BE2C (cell line): ENCODE measurements at regions not wholly inside any gene's neighbourhood (a gene's known extent, or its start where the extent isn't known, plus 50 kb on each side); places are given as distances from the start of the nearest gene placed in this dataset.
"Not testable (repeated sequence)": the region's sequence is repeated elsewhere in the genome, so short reads cannot be mapped to it uniquely, and the experiment has no call there.

Experiments
- DNase-seq: peaks from one replicate; pipeline ENCODE4 v3.0.0-alpha.2; 2020
- H3K27me3 ChIP-seq: fragments of 250-450 bp; sonication (Bioruptor Pico); 2 replicates; pipeline ENCODE4 v1.5.1; 2020; ENCODE audit warnings: mild to moderate bottlenecking
- H3K36me3 ChIP-seq: fragments of 250-450 bp; sonication (Bioruptor Pico); 2 replicates; pipeline ENCODE4 v1.5.1; 2020; ENCODE audit warnings: mild to moderate bottlenecking
- H3K4me1 ChIP-seq: fragments of 250-450 bp; sonication (Bioruptor Pico); 2 replicates; pipeline ENCODE4 v1.5.1; 2020
- H3K4me3 ChIP-seq: 2 replicates; pipeline ENCODE4 v1.5.1; 2011; ENCODE audit warnings: low read depth, low read length
- H3K9me3 ChIP-seq: fragments of 250-450 bp; sonication (Bioruptor Pico); 2 replicates; pipeline ENCODE4 v1.5.1; 2020
- TF ChIP-seq, protein P1 (sequence below): IDR thresholded peaks from 2 replicates; pipeline ENCODE4 v1.5.1; 2012; ENCODE audit warnings: mild to moderate bottlenecking, low read depth, low read length

GRCh38 chr7:142528608-142529408 lies 220.5 kb upstream of the PRSS1 start:
- no peak for DNase-seq
- Histone ChIP-seq H3K36me3 (no peaks in the 10 kb centered on the region), H3K4me3 (no peak overlapping the region), H3K4me1 (no peaks in the 10 kb centered on the region), H3K9me3 (no peaks in the 10 kb centered on the region), H3K27me3 (no peaks in the 10 kb centered on the region)
- TF ChIP-seq, protein P1, sequence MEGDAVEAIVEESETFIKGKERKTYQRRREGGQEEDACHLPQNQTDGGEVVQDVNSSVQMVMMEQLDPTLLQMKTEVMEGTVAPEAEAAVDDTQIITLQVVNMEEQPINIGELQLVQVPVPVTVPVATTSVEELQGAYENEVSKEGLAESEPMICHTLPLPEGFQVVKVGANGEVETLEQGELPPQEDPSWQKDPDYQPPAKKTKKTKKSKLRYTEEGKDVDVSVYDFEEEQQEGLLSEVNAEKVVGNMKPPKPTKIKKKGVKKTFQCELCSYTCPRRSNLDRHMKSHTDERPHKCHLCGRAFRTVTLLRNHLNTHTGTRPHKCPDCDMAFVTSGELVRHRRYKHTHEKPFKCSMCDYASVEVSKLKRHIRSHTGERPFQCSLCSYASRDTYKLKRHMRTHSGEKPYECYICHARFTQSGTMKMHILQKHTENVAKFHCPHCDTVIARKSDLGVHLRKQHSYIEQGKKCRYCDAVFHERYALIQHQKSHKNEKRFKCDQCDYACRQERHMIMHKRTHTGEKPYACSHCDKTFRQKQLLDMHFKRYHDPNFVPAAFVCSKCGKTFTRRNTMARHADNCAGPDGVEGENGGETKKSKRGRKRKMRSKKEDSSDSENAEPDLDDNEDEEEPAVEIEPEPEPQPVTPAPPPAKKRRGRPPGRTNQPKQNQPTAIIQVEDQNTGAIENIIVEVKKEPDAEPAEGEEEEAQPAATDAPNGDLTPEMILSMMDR: no peak

- TF ChIP-seq, protein P1: no peak
- Histone ChIP-seq H3K9me3 (no peaks in the 10 kb centered on the region), H3K27me3 (no peaks in the 10 kb centered on the region), H3K4me1 (no peaks in the 10 kb centered on the region), H3K36me3 (no peaks in the 10 kb centered on the region), H3K4me3 (no peak overlapping the region)
- DNase-seq: no peak
Observed at GRCh38 chr7:142523821-142524460, 225.3 kb upstream of the PRSS1 start.

DNA sequence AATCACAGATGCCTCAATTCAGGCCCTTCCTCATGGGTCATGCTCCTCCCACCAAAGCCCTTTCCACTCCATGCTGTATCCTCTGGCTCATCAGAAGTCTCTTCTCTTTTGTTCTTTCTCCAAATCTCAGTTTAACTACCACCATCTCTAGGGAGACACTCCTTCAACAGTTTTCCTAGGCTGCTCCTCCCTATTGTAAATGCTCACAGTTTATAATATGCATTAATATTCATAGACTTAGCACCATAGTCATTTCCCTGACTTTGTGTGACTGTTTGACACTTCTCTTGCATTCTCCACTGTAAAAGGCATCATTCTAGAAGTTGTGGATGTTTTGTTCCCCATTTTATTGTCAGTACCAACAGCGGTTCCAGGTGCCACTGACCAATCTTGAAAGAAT lies 226.5 kb upstream of the PRSS1 start:
- no peak for DNase-seq
- TF ChIP-seq, protein P1: no peak
- no peak overlapping the region for H3K4me3 ChIP-seq
- no peaks in the 10 kb centered on the region for H3K4me1 ChIP-seq
- no peaks in the 10 kb centered on the region for H3K9me3 ChIP-seq
- no peaks in the 10 kb centered on the region for H3K27me3 ChIP-seq
- H3K36me3 ChIP-seq: no peaks in the 10 kb centered on the region

GRCh38 chr7:142520885-142521284 lies 228.4 kb upstream of the PRSS1 start:
- not testable (repeated sequence) for DNase-seq
- TF ChIP-seq, protein P1: peak; percentile 32

DNA sequence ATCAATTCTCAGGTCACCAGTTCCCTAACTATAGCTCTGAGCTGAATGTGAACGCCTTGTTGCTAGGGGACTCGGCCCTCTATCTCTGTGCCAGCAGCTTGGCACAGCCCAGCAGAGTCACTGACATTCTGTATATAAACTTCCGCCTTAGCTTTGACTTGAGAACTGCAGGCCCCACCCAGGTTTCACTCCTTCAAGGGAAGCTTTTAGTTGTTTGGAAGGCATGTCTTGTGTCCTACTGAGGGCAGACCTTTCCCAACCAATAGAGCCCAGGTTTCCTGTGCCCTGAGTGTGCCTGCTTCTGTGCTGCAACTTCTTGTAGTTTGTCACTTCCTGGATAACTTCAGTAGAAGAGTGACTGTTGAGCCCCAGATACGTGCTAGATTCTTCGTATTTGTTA lies 228.8 kb upstream of the PRSS1 start:
- H3K36me3 ChIP-seq, H3K27me3 ChIP-seq, DNase-seq, H3K9me3 ChIP-seq, H3K4me3 ChIP-seq, H3K4me1 ChIP-seq: not testable (repeated sequence)

More at GRCh38 chr7:142520885-142521284, 228.4 kb upstream of the PRSS1 start:
- H3K27me3 ChIP-seq, H3K4me1 ChIP-seq, H3K36me3 ChIP-seq, H3K4me3 ChIP-seq, H3K9me3 ChIP-seq: not testable (repeated sequence)

DNA sequence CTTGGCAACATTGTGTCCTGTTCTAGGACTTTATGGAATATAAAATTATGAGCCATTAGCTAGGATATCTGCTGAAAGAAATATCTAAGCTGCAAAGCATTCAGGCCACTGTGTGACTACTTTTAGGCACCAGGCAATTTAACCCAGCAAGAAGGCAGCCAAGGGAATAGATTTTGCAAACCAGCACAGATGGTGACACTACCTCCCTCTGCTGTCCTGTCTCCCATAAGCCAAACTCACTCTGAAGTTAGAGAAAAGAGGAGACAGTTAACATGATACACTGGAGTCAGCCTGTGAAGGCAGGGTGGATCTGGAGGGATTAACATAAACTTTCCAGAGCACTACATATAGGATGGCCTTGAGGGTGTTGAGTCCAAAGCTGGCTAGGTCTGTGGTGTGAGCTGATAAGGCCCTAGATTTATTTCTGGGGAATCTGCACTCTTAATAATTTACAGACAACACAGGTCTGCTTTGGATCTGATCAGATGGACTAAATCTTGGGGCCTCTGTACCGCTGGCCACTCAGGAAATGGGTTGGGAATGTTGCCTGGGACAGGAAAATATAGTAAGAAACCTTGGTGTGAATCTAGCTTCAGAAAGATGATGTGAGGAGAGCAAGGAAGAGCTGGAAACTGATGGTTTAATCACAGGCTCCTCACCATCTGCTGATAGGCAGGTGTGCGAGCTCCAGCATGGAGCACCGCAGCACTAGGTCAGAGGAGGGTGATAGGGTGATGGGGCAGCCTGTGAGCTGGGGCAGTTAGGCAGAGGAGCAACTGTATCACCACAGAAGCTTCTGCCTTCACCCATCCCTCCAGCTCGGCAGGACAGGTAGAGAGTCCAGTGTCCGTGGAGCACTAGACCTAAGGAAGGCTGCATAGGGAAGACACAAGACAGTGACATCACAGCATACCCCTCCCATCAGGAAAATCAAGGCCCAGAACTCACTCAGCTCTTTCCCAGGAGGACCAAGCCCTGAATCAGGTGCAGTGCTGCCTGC lies 229.9 kb upstream of the PRSS1 start:
- no peaks in the 10 kb centered on the region for H3K27me3 ChIP-seq
- no peak overlapping the region for H3K4me3 ChIP-seq
- H3K4me1 ChIP-seq: no peaks in the 10 kb centered on the region
- H3K36me3 ChIP-seq: no peaks in the 10 kb centered on the region
- no peak for DNase-seq
- no peaks in the 10 kb centered on the region for H3K9me3 ChIP-seq
- TF ChIP-seq, protein P1: no peak
